H1 (cell line): ENCODE measurements at regions not wholly inside any gene's neighbourhood (a gene's known extent, or its start where the extent isn't known, plus 50 kb on each side); places are given as distances from the start of the nearest gene placed in this dataset.

Experiments
- CTCF ChIA-PET: fragments of 300-600 bp; sonication (Branson Sonifier 250); formaldehyde crosslinking; loops from one replicate; lab custom pipeline; 2021; ENCODE audit not compliant: partially characterized antibody; lab: Charles Lee
- POLR2A ChIA-PET: fragments of 300-600 bp; sonication (Branson Sonifier 250); formaldehyde crosslinking; loops from one replicate; lab custom pipeline; 2021; ENCODE audit warnings: inconsistent platforms; ENCODE audit not compliant: partially characterized antibody; lab: Charles Lee
- DNase-seq, 2 experiments: peaks; one replicate each; pipeline versions ENCODE4 v3.0.0 to v3.0.0-alpha.2; 2010 to 2022; ENCODE audit warnings: low spot score in 2 of 2, low read depth in 1 of 2, mixed read lengths in 1 of 2
- FAIRE-seq: peaks from 2 replicates; lab custom pipeline; 2011; peaks lifted over from hg19 to GRCh38; lab: Jason Lieb, UNC
- H2AFZ ChIP-seq: 2 replicates; pipeline ENCODE4 v1.8.1; 2012; ENCODE audit warnings: low read length, inconsistent platforms
- H2AK5ac ChIP-seq: 2 replicates; pipeline ENCODE4 v1.6.1; 2013; ENCODE audit warnings: low read depth, low read length
- H2BK120ac ChIP-seq: replicated peaks from 2 replicates; pipeline ENCODE3; 2013; ENCODE audit warnings: low read depth, low read length, inconsistent platforms
- H2BK12ac ChIP-seq: 2 replicates; pipeline ENCODE4 v1.6.1; 2013; ENCODE audit warnings: low read depth, low read length
- H2BK15ac ChIP-seq: 2 replicates; pipeline ENCODE4 v1.6.1; 2013; ENCODE audit warnings: low read length
- H2BK20ac ChIP-seq: 2 replicates; pipeline ENCODE4 v1.6.1; 2013; ENCODE audit warnings: low read length
- H2BK5ac ChIP-seq: 2 replicates; pipeline ENCODE4 v1.6.1; 2013; ENCODE audit warnings: low read depth, low read length
- H3K14ac ChIP-seq: 2 replicates; pipeline ENCODE4 v1.6.1; 2013; ENCODE audit warnings: inconsistent platforms; ENCODE audit not compliant: insufficient read length
- H3K18ac ChIP-seq: 2 replicates; pipeline ENCODE4 v1.6.1; 2013; ENCODE audit warnings: low read length; ENCODE audit errors: extremely low read depth
- H3K23ac ChIP-seq: 2 replicates; pipeline ENCODE4 v1.6.1; 2013; ENCODE audit warnings: inconsistent platforms; ENCODE audit not compliant: insufficient read length
- H3K23me2 ChIP-seq: 2 replicates; pipeline ENCODE4 v1.6.1; 2013; ENCODE audit warnings: low read depth, low read length
- H3K27ac ChIP-seq: 2 replicates; pipeline ENCODE4 v1.6.1; 2011; ENCODE audit warnings: low read depth, low read length, inconsistent platforms
- H3K27me3 ChIP-seq, 4 experiments: replicated peaks in 1 of 4; 1 replicate in 1 of 4; 2 replicates in 3 of 4; pipeline versions ENCODE4 v1.6.1 to v1.8.1; 2011 to 2013; ENCODE audit warnings: low read length in 3 of 4, mild to moderate bottlenecking in 3 of 4, inconsistent platforms in 2 of 4, mixed read lengths in 2 of 4, moderate library complexity in 1 of 4; ENCODE audit not compliant: control insufficient read depth in 3 of 4, insufficient read depth in 3 of 4; ENCODE audit errors: extremely low read depth in 1 of 4
- H3K36me3 ChIP-seq, 4 experiments: 2 replicates each; pipeline versions ENCODE4 v1.6.1 to v1.8.1; 2011 to 2013; ENCODE audit warnings: mild to moderate bottlenecking in 4 of 4, low read length in 3 of 4, moderate library complexity in 2 of 4, control low read depth in 1 of 4, inconsistent platforms in 1 of 4; ENCODE audit not compliant: insufficient read depth in 4 of 4, control insufficient read depth in 2 of 4
- H3K4ac ChIP-seq: replicated peaks from 2 replicates; pipeline ENCODE3; 2013; ENCODE audit warnings: low read length, low read depth, mixed read lengths, inconsistent platforms; ENCODE audit not compliant: insufficient read length
- H3K4me1 ChIP-seq, 4 experiments: replicated peaks in 1 of 4; 1 replicate in 1 of 4; 2 replicates in 3 of 4; pipeline versions ENCODE4 v1.6.1 to v1.8.1; 2011 to 2013; ENCODE audit warnings: low read length in 3 of 4, inconsistent platforms in 2 of 4, mixed read lengths in 1 of 4; ENCODE audit not compliant: insufficient read depth in 4 of 4, control insufficient read depth in 3 of 4
- H3K4me2 ChIP-seq, 2 experiments: 2 replicates each; pipeline versions ENCODE4 v1.6.1 to v1.8.1; 2011 to 2013; ENCODE audit warnings: low read depth in 2 of 2, low read length in 2 of 2, control low read depth in 1 of 2, inconsistent platforms in 1 of 2, mild to moderate bottlenecking in 1 of 2; ENCODE audit not compliant: insufficient read depth in 1 of 2
- H3K4me3 ChIP-seq, 4 experiments: fragments of 200-600, 300-600 bp in 1 of 4; sonication (generic), shearing (Covaris generic), sonication (Bioruptor Twin) in 1 of 4; 2 replicates each; pipeline versions ENCODE4 v1.5.1 to v1.8.1; 2011 to 2016; ENCODE audit warnings: low read length in 4 of 4, low read depth in 3 of 4, control low read depth in 2 of 4, inconsistent platforms in 2 of 4, mild to moderate bottlenecking in 2 of 4, mixed read lengths in 1 of 4, moderate library complexity in 1 of 4; ENCODE audit not compliant: insufficient read depth in 2 of 4; ENCODE audit errors: extremely low read depth in 1 of 4
- H3K56ac ChIP-seq: replicated peaks from 2 replicates; pipeline ENCODE3; 2013; ENCODE audit warnings: low read depth, mild to moderate bottlenecking, mixed read lengths, low read length, inconsistent platforms; ENCODE audit not compliant: insufficient read length
- H3K79me1 ChIP-seq: 2 replicates; pipeline ENCODE4 v1.6.1; 2013; ENCODE audit warnings: low read depth, low read length, control low read depth
- H3K79me2 ChIP-seq, 2 experiments: 2 replicates each; pipeline versions ENCODE4 v1.6.1 to v1.8.1; 2012 to 2013; ENCODE audit warnings: low read length in 2 of 2, mild to moderate bottlenecking in 2 of 2, inconsistent platforms in 1 of 2; ENCODE audit not compliant: insufficient read depth in 2 of 2, control insufficient read depth in 1 of 2
- H3K9ac ChIP-seq, 4 experiments: replicated peaks in 1 of 4; 1 replicate in 1 of 4; 2 replicates in 3 of 4; pipeline versions ENCODE4 v1.6.1 to v1.8.1; 2011 to 2013; ENCODE audit warnings: low read depth in 3 of 4, low read length in 3 of 4, control low read depth in 2 of 4, mild to moderate bottlenecking in 2 of 4, moderate library complexity in 2 of 4, inconsistent platforms in 1 of 4; ENCODE audit errors: extremely low read depth in 1 of 4
- H3K9me3 ChIP-seq, 2 experiments: 2 replicates each; pipeline versions ENCODE4 v1.6.1 to v1.8.1; 2012 to 2013; ENCODE audit warnings: mild to moderate bottlenecking in 2 of 2, moderate library complexity in 2 of 2, control low read depth in 1 of 2, inconsistent platforms in 1 of 2, low read depth in 1 of 2, low read length in 1 of 2, mixed read lengths in 1 of 2; ENCODE audit not compliant: insufficient read depth in 2 of 2
- H4K20me1 ChIP-seq, 2 experiments: replicated peaks in 1 of 2; 2 replicates each; pipeline versions ENCODE3 to v1.8.1; 2011 to 2013; ENCODE audit warnings: inconsistent platforms in 2 of 2, low read length in 2 of 2, mild to moderate bottlenecking in 1 of 2; ENCODE audit not compliant: insufficient read depth in 2 of 2, control insufficient read depth in 1 of 2
- H4K5ac ChIP-seq: 2 replicates; pipeline ENCODE4 v1.6.1; 2013; ENCODE audit warnings: low read length, low read depth, mixed read lengths, inconsistent platforms; ENCODE audit not compliant: insufficient read length
- H4K8ac ChIP-seq: 2 replicates; pipeline ENCODE4 v1.8.0; 2013; ENCODE audit warnings: mild to moderate bottlenecking, moderate library complexity, low read length, inconsistent platforms; ENCODE audit not compliant: insufficient read depth; ENCODE audit errors: extremely low read depth
- H4K91ac ChIP-seq: replicated peaks from 2 replicates; pipeline ENCODE3; 2013; ENCODE audit warnings: low read length, mixed read lengths, inconsistent platforms; ENCODE audit not compliant: insufficient read length
- CTBP2 ChIP-seq: IDR thresholded peaks from 2 replicates; pipeline ENCODE4 v1.7.0; 2011; ENCODE audit warnings: borderline replicate concordance, mild to moderate bottlenecking, moderate library complexity, mixed read lengths, low read length; ENCODE audit not compliant: insufficient read depth, insufficient read length
- FOSL1 ChIP-seq: IDR thresholded peaks from 2 replicates; pipeline ENCODE4 v1.6.1; 2011; ENCODE audit warnings: mild to moderate bottlenecking, low read depth, low read length, moderate library complexity; ENCODE audit not compliant: insufficient read depth
- GTF2F1 ChIP-seq: IDR thresholded peaks from 2 replicates; pipeline ENCODE4 v1.6.1; 2012; ENCODE audit warnings: low read depth, low read length, improper control_type of control experiment, borderline replicate concordance
- POLR2A ChIP-seq, 2 experiments: IDR thresholded peaks; 1 replicate in 1 of 2; 2 replicates in 1 of 2; pipeline ENCODE4 v1.6.1; 2011; ENCODE audit warnings: low read depth in 2 of 2, low read length in 2 of 2, mild to moderate bottlenecking in 2 of 2; ENCODE audit errors: control extremely low read depth in 1 of 2
- TEAD4 ChIP-seq: IDR thresholded peaks from 2 replicates; pipeline ENCODE4 v1.6.1; 2012; ENCODE audit warnings: low read depth, low read length, inconsistent platforms, mixed read lengths
- WGBS, 2 experiments: shearing (Covaris generic) in 1 of 2; methylation state at CpG; one replicate each; pipeline versions ENCODE4 v1.1.6 to v1.1.7; 2013 to 2015; ENCODE audit warnings: low lambda C conversion rate in 2 of 2, mixed read lengths in 2 of 2, inconsistent platforms in 1 of 2, low coverage in 1 of 2, missing lambda C conversion rate in 1 of 2; ENCODE audit not compliant: insufficient replicate concordance in 2 of 2, insufficient coverage in 1 of 2, insufficient read length in 1 of 2; ENCODE audit errors: extremely low coverage in 1 of 2, missing lambda C conversion rate in 1 of 2; 5-methylcytosine and 5-hydroxymethylcytosine counted together

GRCh38 chr7:125599387-125599786 lies 669.8 kb upstream of the POT1 start:
- Histone ChIP-seq H3K23me2 (no peaks in the 10 kb centered on the region), H2AK5ac (no peak overlapping the region), H3K27me3 (no peaks in the 10 kb centered on the region), H3K18ac (no peak overlapping the region), H4K5ac (no peak overlapping the region), H3K9me3 (no peaks in the 10 kb centered on the region), H3K79me2 (no peaks in the 10 kb centered on the region), H3K56ac (no peak overlapping the region), H4K20me1 (no peaks in the 10 kb centered on the region), H2BK120ac (no peak overlapping the region), H3K79me1 (no peaks in the 10 kb centered on the region), H3K4me2 (no peak overlapping the region), H4K91ac (no peak overlapping the region), H3K23ac (no peak overlapping the region), H4K8ac (no peak overlapping the region), H2BK5ac (no peak overlapping the region), H3K4me1 (no peaks in the 10 kb centered on the region), H3K9ac (no peak overlapping the region), H3K4ac (no peak overlapping the region), H2BK20ac (no peak overlapping the region), H2BK12ac (no peak overlapping the region), H2AFZ (no peak overlapping the region; the same call in 1 of the 2 replicates), H3K14ac (no peak overlapping the region), H3K27ac (no peak overlapping the region), H2BK15ac (no peak overlapping the region), H3K4me3 (no peak overlapping the region), H3K36me3 (no peaks in the 10 kb centered on the region)
- TF ChIP-seq FOSL1 (no peak), TEAD4 (no peak), POLR2A (IDR thresholded peaks at IDR 0.05; ENCODE audit: control extremely low read depth in 1 of 2, low read depth in 2 of 2, low read length in 2 of 2) (no peak), CTBP2 (no peak), GTF2F1 (no peak)
- FAIRE-seq = no peak
- no peak for DNase-seq
- ChIA-PET POLR2A (no interaction called here), CTCF (interaction anchor here (0.8 to 1.2 kb wide), 2 partner anchors 27 to 1237 kb away, joined by 3 read pairs; no protein-coding TSS in a partner anchor)
- WGBS, 2 experiments = 89% methylated on average over 3 of the region's 3 CpGs; no CpG with 5 or more reads in 1 of the 2 experiments
